H1 (cell line): ENCODE measurements at regions not wholly inside any gene's neighbourhood (a gene's known extent, or its start where the extent isn't known, plus 50 kb on each side); places are given as distances from the start of the nearest gene placed in this dataset.

ENCODE experiments used
- CTCF ChIA-PET: fragments of 300-600 bp; sonication (Branson Sonifier 250); formaldehyde crosslinking; loops from one replicate; lab custom pipeline; 2021; ENCODE audit not compliant: partially characterized antibody; lab: Charles Lee
- POLR2A ChIA-PET: fragments of 300-600 bp; sonication (Branson Sonifier 250); formaldehyde crosslinking; loops from one replicate; lab custom pipeline; 2021; ENCODE audit warnings: inconsistent platforms; ENCODE audit not compliant: partially characterized antibody; lab: Charles Lee
- DNase-seq, 2 experiments: peaks; one replicate each; pipeline versions ENCODE4 v3.0.0 to v3.0.0-alpha.2; 2010 to 2022; ENCODE audit warnings: low spot score in 2 of 2, low read depth in 1 of 2, mixed read lengths in 1 of 2
- FAIRE-seq: peaks from 2 replicates; lab custom pipeline; 2011; peaks lifted over from hg19 to GRCh38; lab: Jason Lieb, UNC
- H2AFZ ChIP-seq: 2 replicates; pipeline ENCODE4 v1.8.1; 2012; ENCODE audit warnings: low read length, inconsistent platforms
- H2AK5ac ChIP-seq: 2 replicates; pipeline ENCODE4 v1.6.1; 2013; ENCODE audit warnings: low read depth, low read length
- H2BK120ac ChIP-seq: replicated peaks from 2 replicates; pipeline ENCODE3; 2013; ENCODE audit warnings: low read depth, low read length, inconsistent platforms
- H2BK12ac ChIP-seq: 2 replicates; pipeline ENCODE4 v1.6.1; 2013; ENCODE audit warnings: low read depth, low read length
- H2BK15ac ChIP-seq: 2 replicates; pipeline ENCODE4 v1.6.1; 2013; ENCODE audit warnings: low read length
- H2BK20ac ChIP-seq: 2 replicates; pipeline ENCODE4 v1.6.1; 2013; ENCODE audit warnings: low read length
- H2BK5ac ChIP-seq: 2 replicates; pipeline ENCODE4 v1.6.1; 2013; ENCODE audit warnings: low read depth, low read length
- H3K14ac ChIP-seq: 2 replicates; pipeline ENCODE4 v1.6.1; 2013; ENCODE audit warnings: inconsistent platforms; ENCODE audit not compliant: insufficient read length
- H3K18ac ChIP-seq: 2 replicates; pipeline ENCODE4 v1.6.1; 2013; ENCODE audit warnings: low read length; ENCODE audit errors: extremely low read depth
- H3K23ac ChIP-seq: 2 replicates; pipeline ENCODE4 v1.6.1; 2013; ENCODE audit warnings: inconsistent platforms; ENCODE audit not compliant: insufficient read length
- H3K23me2 ChIP-seq: 2 replicates; pipeline ENCODE4 v1.6.1; 2013; ENCODE audit warnings: low read depth, low read length
- H3K27ac ChIP-seq: 2 replicates; pipeline ENCODE4 v1.6.1; 2011; ENCODE audit warnings: low read depth, low read length, inconsistent platforms
- H3K27me3 ChIP-seq, 4 experiments: replicated peaks in 1 of 4; 1 replicate in 1 of 4; 2 replicates in 3 of 4; pipeline versions ENCODE4 v1.6.1 to v1.8.1; 2011 to 2013; ENCODE audit warnings: low read length in 3 of 4, mild to moderate bottlenecking in 3 of 4, inconsistent platforms in 2 of 4, mixed read lengths in 2 of 4, moderate library complexity in 1 of 4; ENCODE audit not compliant: control insufficient read depth in 3 of 4, insufficient read depth in 3 of 4; ENCODE audit errors: extremely low read depth in 1 of 4
- H3K36me3 ChIP-seq, 4 experiments: 2 replicates each; pipeline versions ENCODE4 v1.6.1 to v1.8.1; 2011 to 2013; ENCODE audit warnings: mild to moderate bottlenecking in 4 of 4, low read length in 3 of 4, moderate library complexity in 2 of 4, control low read depth in 1 of 4, inconsistent platforms in 1 of 4; ENCODE audit not compliant: insufficient read depth in 4 of 4, control insufficient read depth in 2 of 4
- H3K4ac ChIP-seq: replicated peaks from 2 replicates; pipeline ENCODE3; 2013; ENCODE audit warnings: low read length, low read depth, mixed read lengths, inconsistent platforms; ENCODE audit not compliant: insufficient read length
- H3K4me1 ChIP-seq, 4 experiments: replicated peaks in 1 of 4; 1 replicate in 1 of 4; 2 replicates in 3 of 4; pipeline versions ENCODE4 v1.6.1 to v1.8.1; 2011 to 2013; ENCODE audit warnings: low read length in 3 of 4, inconsistent platforms in 2 of 4, mixed read lengths in 1 of 4; ENCODE audit not compliant: insufficient read depth in 4 of 4, control insufficient read depth in 3 of 4
- H3K4me2 ChIP-seq, 2 experiments: 2 replicates each; pipeline versions ENCODE4 v1.6.1 to v1.8.1; 2011 to 2013; ENCODE audit warnings: low read depth in 2 of 2, low read length in 2 of 2, control low read depth in 1 of 2, inconsistent platforms in 1 of 2, mild to moderate bottlenecking in 1 of 2; ENCODE audit not compliant: insufficient read depth in 1 of 2
- H3K4me3 ChIP-seq, 4 experiments: fragments of 200-600, 300-600 bp in 1 of 4; sonication (generic), shearing (Covaris generic), sonication (Bioruptor Twin) in 1 of 4; 2 replicates each; pipeline versions ENCODE4 v1.5.1 to v1.8.1; 2011 to 2016; ENCODE audit warnings: low read length in 4 of 4, low read depth in 3 of 4, control low read depth in 2 of 4, inconsistent platforms in 2 of 4, mild to moderate bottlenecking in 2 of 4, mixed read lengths in 1 of 4, moderate library complexity in 1 of 4; ENCODE audit not compliant: insufficient read depth in 2 of 4; ENCODE audit errors: extremely low read depth in 1 of 4
- H3K56ac ChIP-seq: replicated peaks from 2 replicates; pipeline ENCODE3; 2013; ENCODE audit warnings: low read depth, mild to moderate bottlenecking, mixed read lengths, low read length, inconsistent platforms; ENCODE audit not compliant: insufficient read length
- H3K79me1 ChIP-seq: 2 replicates; pipeline ENCODE4 v1.6.1; 2013; ENCODE audit warnings: low read depth, low read length, control low read depth
- H3K79me2 ChIP-seq, 2 experiments: 2 replicates each; pipeline versions ENCODE4 v1.6.1 to v1.8.1; 2012 to 2013; ENCODE audit warnings: low read length in 2 of 2, mild to moderate bottlenecking in 2 of 2, inconsistent platforms in 1 of 2; ENCODE audit not compliant: insufficient read depth in 2 of 2, control insufficient read depth in 1 of 2
- H3K9ac ChIP-seq, 4 experiments: replicated peaks in 1 of 4; 1 replicate in 1 of 4; 2 replicates in 3 of 4; pipeline versions ENCODE4 v1.6.1 to v1.8.1; 2011 to 2013; ENCODE audit warnings: low read depth in 3 of 4, low read length in 3 of 4, control low read depth in 2 of 4, mild to moderate bottlenecking in 2 of 4, moderate library complexity in 2 of 4, inconsistent platforms in 1 of 4; ENCODE audit errors: extremely low read depth in 1 of 4
- H3K9me3 ChIP-seq, 2 experiments: 2 replicates each; pipeline versions ENCODE4 v1.6.1 to v1.8.1; 2012 to 2013; ENCODE audit warnings: mild to moderate bottlenecking in 2 of 2, moderate library complexity in 2 of 2, control low read depth in 1 of 2, inconsistent platforms in 1 of 2, low read depth in 1 of 2, low read length in 1 of 2, mixed read lengths in 1 of 2; ENCODE audit not compliant: insufficient read depth in 2 of 2
- H4K20me1 ChIP-seq, 2 experiments: replicated peaks in 1 of 2; 2 replicates each; pipeline versions ENCODE3 to v1.8.1; 2011 to 2013; ENCODE audit warnings: inconsistent platforms in 2 of 2, low read length in 2 of 2, mild to moderate bottlenecking in 1 of 2; ENCODE audit not compliant: insufficient read depth in 2 of 2, control insufficient read depth in 1 of 2
- H4K5ac ChIP-seq: 2 replicates; pipeline ENCODE4 v1.6.1; 2013; ENCODE audit warnings: low read length, low read depth, mixed read lengths, inconsistent platforms; ENCODE audit not compliant: insufficient read length
- H4K8ac ChIP-seq: 2 replicates; pipeline ENCODE4 v1.8.0; 2013; ENCODE audit warnings: mild to moderate bottlenecking, moderate library complexity, low read length, inconsistent platforms; ENCODE audit not compliant: insufficient read depth; ENCODE audit errors: extremely low read depth
- H4K91ac ChIP-seq: replicated peaks from 2 replicates; pipeline ENCODE3; 2013; ENCODE audit warnings: low read length, mixed read lengths, inconsistent platforms; ENCODE audit not compliant: insufficient read length
- BCL11A ChIP-seq, 2 experiments: IDR thresholded peaks; one replicate each; pipeline ENCODE4 v1.6.1; 2011; ENCODE audit warnings: low read depth in 2 of 2, low read length in 2 of 2, mild to moderate bottlenecking in 2 of 2
- CHD2 ChIP-seq: IDR thresholded peaks from 2 replicates; pipeline ENCODE4 v1.6.1; 2012; ENCODE audit warnings: low read length, improper control_type of control experiment
- EGR1 ChIP-seq: IDR thresholded peaks from 2 replicates; pipeline ENCODE4 v1.6.1; 2011; ENCODE audit warnings: low read depth, low read length, borderline replicate concordance
- FOSL1 ChIP-seq: IDR thresholded peaks from 2 replicates; pipeline ENCODE4 v1.6.1; 2011; ENCODE audit warnings: mild to moderate bottlenecking, low read depth, low read length, moderate library complexity; ENCODE audit not compliant: insufficient read depth
- HDAC6 ChIP-seq: IDR thresholded peaks from one replicate; pipeline ENCODE4 v1.7.1; 2012; ENCODE audit warnings: low read depth, mild to moderate bottlenecking, inconsistent platforms, low read length, moderate library complexity
- JUND ChIP-seq: IDR thresholded peaks from 2 replicates; pipeline ENCODE4 v1.6.1; 2011; ENCODE audit warnings: mild to moderate bottlenecking, improper control_type of control experiment, low read length
- KDM1A ChIP-seq: fragments of 200-600, 300-600 bp; sonication (generic); IDR thresholded peaks from 2 replicates; pipeline ENCODE4 v1.7.1; 2016; ENCODE audit warnings: mild to moderate bottlenecking, low read length, borderline replicate concordance
- MAX ChIP-seq: IDR thresholded peaks from 2 replicates; pipeline ENCODE4 v1.6.1; 2012; ENCODE audit warnings: inconsistent platforms
- NRF1 ChIP-seq: IDR thresholded peaks from 2 replicates; pipeline ENCODE4 v1.6.1; 2011; ENCODE audit warnings: mild to moderate bottlenecking, low read depth, low read length, improper control_type of control experiment
- PHF8 ChIP-seq: fragments of 200-600 bp; sonication (generic); conservative IDR thresholded peaks from 2 replicates; pipeline ENCODE4 v1.7.1; 2012; ENCODE audit warnings: low read depth, mild to moderate bottlenecking, inconsistent platforms, low read length, moderate library complexity
- POLR2AphosphoS5 ChIP-seq: IDR thresholded peaks from 2 replicates; pipeline ENCODE4 v1.6.1; 2011; ENCODE audit warnings: low read depth, low read length
- RFX5 ChIP-seq: IDR thresholded peaks from 2 replicates; pipeline ENCODE4 v1.6.1; 2011; ENCODE audit warnings: low read depth, low read length, improper control_type of control experiment, borderline replicate concordance
- SAP30 ChIP-seq: fragments of 300-600 bp; sonication (generic); IDR thresholded peaks from 2 replicates; pipeline ENCODE4 v1.7.1; 2012; ENCODE audit warnings: low read length, moderate library complexity, mild to moderate bottlenecking, inconsistent platforms; ENCODE audit not compliant: insufficient read depth, insufficient replicate concordance
- SP1 ChIP-seq: IDR thresholded peaks from 2 replicates; pipeline ENCODE4 v1.6.1; 2011; ENCODE audit warnings: low read depth, low read length
- TCF12 ChIP-seq: IDR thresholded peaks from 2 replicates; pipeline ENCODE4 v1.6.1; 2011; ENCODE audit warnings: low read depth, mild to moderate bottlenecking, low read length
- TEAD4 ChIP-seq: IDR thresholded peaks from 2 replicates; pipeline ENCODE4 v1.6.1; 2012; ENCODE audit warnings: low read depth, low read length, inconsistent platforms, mixed read lengths
- ZNF274 ChIP-seq: IDR thresholded peaks from 2 replicates; pipeline ENCODE4 v1.7.0; 2012; ENCODE audit warnings: low read length, borderline replicate concordance; ENCODE audit errors: extremely low read depth
- WGBS, 2 experiments: shearing (Covaris generic) in 1 of 2; methylation state at CpG; one replicate each; pipeline versions ENCODE4 v1.1.6 to v1.1.7; 2013 to 2015; ENCODE audit warnings: low lambda C conversion rate in 2 of 2, mixed read lengths in 2 of 2, inconsistent platforms in 1 of 2, low coverage in 1 of 2, missing lambda C conversion rate in 1 of 2; ENCODE audit not compliant: insufficient replicate concordance in 2 of 2, insufficient coverage in 1 of 2, insufficient read length in 1 of 2; ENCODE audit errors: extremely low coverage in 1 of 2, missing lambda C conversion rate in 1 of 2; 5-methylcytosine and 5-hydroxymethylcytosine counted together

- no peak overlapping the region for H4K5ac ChIP-seq
- no peak overlapping the region for H3K4me3 ChIP-seq
- H2AK5ac ChIP-seq = no peak overlapping the region
- H3K27ac ChIP-seq = no peak overlapping the region
- DNase-seq = no peak
- no peak overlapping the region for H3K56ac ChIP-seq
- no peaks in the 10 kb centered on the region for H3K27me3 ChIP-seq
- no peaks in the 10 kb centered on the region for H3K79me1 ChIP-seq
- CTCF ChIA-PET = no interaction called here
- H2BK5ac ChIP-seq = no peak overlapping the region
- no peak overlapping the region for H2AFZ ChIP-seq
- H3K36me3 ChIP-seq = no peaks in the 10 kb centered on the region
- peaks cover 0 to 4% of the 10 kb centered on the region in 2 experiments; a peak in 1 of 4 replicates for H3K9me3 ChIP-seq
- POLR2A ChIA-PET = no interaction called here
- H3K23ac ChIP-seq = no peak overlapping the region
- H3K18ac ChIP-seq = no peak overlapping the region
- no peaks in the 10 kb centered on the region for H3K79me2 ChIP-seq
- H4K20me1 ChIP-seq = no peaks in the 10 kb centered on the region
- no peak overlapping the region for H2BK120ac ChIP-seq
- no peak for FAIRE-seq
- H3K4ac ChIP-seq = no peak overlapping the region
- no peak overlapping the region for H2BK12ac ChIP-seq
- H3K4me1 ChIP-seq = no peaks in the 10 kb centered on the region
- no peak overlapping the region for H3K9ac ChIP-seq
- no peak overlapping the region for H3K14ac ChIP-seq
- no peaks in the 10 kb centered on the region for H3K23me2 ChIP-seq
- no peak overlapping the region for H4K91ac ChIP-seq
- H3K4me2 ChIP-seq = no peak overlapping the region
- WGBS, 2 experiments = 82% methylated on average over 3 of the region's 3 CpGs; no CpG with 5 or more reads in 1 of the 2 experiments
- H4K8ac ChIP-seq = no peak overlapping the region
- no peak overlapping the region for H2BK20ac ChIP-seq
- no peak overlapping the region for H2BK15ac ChIP-seq
- TF ChIP-seq PHF8 (no peak), NRF1 (no peak), TCF12 (no peak), KDM1A (no peak), BCL11A (IDR thresholded peaks at IDR 0.05; ENCODE audit: low read depth in 2 of 2, low read length in 2 of 2) (no peak), SAP30 (no peak), CHD2 (no peak), HDAC6 (no peak), MAX (no peak), TEAD4 (no peak), RFX5 (no peak), SP1 (no peak), EGR1 (no peak), POLR2AphosphoS5 (no peak), FOSL1 (no peak), ZNF274 (no peak), JUND (no peak)
Measured at GRCh38 chr5:125743939-125744338, 679.3 kb upstream of the GRAMD2B start.
